Spleen (tissue), 7 donors: ENCODE measurements at regions not wholly inside any gene's neighbourhood (a gene's known extent, or its start where the extent isn't known, plus 50 kb on each side); places are given as distances from the start of the nearest gene placed in this dataset.

ENCODE experiments used
- POLR2A ChIP-seq, 3 donors: fragments of 450-650 bp; IDR thresholded peaks; one replicate each; pipeline ENCODE4 v1.5.1; 2017; ENCODE audit warnings: antibody characterized with exemption in 3 of 3, mild to moderate bottlenecking in 1 of 3
- POLR2AphosphoS5 ChIP-seq, 3 donors: sonication (generic); formaldehyde crosslinking; IDR thresholded peaks; one replicate each; pipeline ENCODE4 v1.5.1; 2017; ENCODE audit warnings: antibody characterized with exemption in 3 of 3
- TF ChIP-seq, protein P1 (sequence below), 11 experiments: fragments of 200-600 bp in 7 of 11; fragments of 450-650 bp in 4 of 11; sonication (generic) in 4 of 11; IDR thresholded peaks in 8 of 11; conservative IDR thresholded peaks in 3 of 11; 1 replicate in 7 of 11; 2 replicates in 4 of 11; pipeline versions ENCODE4 v1.4.0 to v1.8.0; 2016 to 2021; ENCODE audit warnings: antibody characterized with exemption in 11 of 11, inconsistent platforms in 4 of 11, mild to moderate bottlenecking in 1 of 11
- donor health status: DM: no; HTN: no; CAD: no; lungs with moderate emphysema.
- donor health status: DM: no; HTN: no; CAD: no.
- donor health status: DM: no; HTN: no; CAD: no.

DNA sequence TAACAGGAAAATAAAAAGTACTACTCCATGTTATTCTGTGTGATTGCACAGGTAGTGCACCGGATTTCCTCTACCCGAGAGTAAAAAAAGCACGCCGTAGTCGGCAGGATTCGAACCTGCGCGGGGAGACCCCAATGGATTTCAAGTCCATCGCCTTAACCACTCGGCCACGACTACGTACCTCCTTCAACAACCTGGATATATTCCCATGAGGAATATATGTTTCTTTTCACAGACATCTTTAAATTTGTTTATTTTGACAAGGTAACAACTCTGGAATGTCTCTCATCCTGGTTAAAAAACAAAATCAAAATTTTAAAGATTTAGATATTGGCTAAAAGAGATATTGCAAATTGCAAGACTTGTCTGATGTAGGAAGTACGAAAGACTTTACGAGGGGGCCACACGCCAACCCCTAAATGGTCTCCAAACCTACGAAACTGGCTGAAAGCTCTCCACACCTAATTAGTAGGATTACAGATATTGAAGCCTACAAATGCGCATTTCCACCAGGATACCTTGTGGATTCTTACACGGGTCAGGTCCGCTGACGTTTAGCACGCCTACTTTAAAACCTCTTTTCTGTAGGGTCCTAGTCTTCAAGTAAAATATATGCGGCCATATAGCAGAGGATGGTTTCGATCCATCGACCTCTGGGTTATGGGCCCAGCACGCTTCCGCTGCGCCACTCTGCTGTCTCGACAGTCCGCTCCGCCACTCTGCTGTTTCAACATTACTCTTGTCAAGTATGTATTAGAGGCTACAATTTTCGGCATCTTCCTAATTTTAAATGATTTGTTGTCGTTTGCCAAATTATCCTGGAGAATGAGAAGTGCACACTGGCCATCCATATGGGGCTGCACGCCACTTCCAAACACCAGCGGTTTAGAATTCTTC, 52.2 kb upstream of the BTN3A2 start:
- TF ChIP-seq POLR2A (IDR thresholded peaks at IDR 0.05) (no peak), POLR2AphosphoS5 (IDR thresholded peaks at IDR 0.05) (peak in 2 of 3 donors; percentile 31 to 55)
- TF ChIP-seq, protein P1, sequence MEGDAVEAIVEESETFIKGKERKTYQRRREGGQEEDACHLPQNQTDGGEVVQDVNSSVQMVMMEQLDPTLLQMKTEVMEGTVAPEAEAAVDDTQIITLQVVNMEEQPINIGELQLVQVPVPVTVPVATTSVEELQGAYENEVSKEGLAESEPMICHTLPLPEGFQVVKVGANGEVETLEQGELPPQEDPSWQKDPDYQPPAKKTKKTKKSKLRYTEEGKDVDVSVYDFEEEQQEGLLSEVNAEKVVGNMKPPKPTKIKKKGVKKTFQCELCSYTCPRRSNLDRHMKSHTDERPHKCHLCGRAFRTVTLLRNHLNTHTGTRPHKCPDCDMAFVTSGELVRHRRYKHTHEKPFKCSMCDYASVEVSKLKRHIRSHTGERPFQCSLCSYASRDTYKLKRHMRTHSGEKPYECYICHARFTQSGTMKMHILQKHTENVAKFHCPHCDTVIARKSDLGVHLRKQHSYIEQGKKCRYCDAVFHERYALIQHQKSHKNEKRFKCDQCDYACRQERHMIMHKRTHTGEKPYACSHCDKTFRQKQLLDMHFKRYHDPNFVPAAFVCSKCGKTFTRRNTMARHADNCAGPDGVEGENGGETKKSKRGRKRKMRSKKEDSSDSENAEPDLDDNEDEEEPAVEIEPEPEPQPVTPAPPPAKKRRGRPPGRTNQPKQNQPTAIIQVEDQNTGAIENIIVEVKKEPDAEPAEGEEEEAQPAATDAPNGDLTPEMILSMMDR (IDR thresholded peaks at IDR 0.05 in 8 of 11, conservative IDR thresholded peaks at IDR 0.05 in 3 of 11): no peak
